ENCODE measurements at regions not wholly inside any gene's neighbourhood (a gene's known extent, or its start where the extent isn't known, plus 50 kb on each side); places are given as distances from the start of the nearest gene placed in this dataset.
"Not testable (repeated sequence)": the region's sequence is repeated elsewhere in the genome, so short reads cannot be mapped to it uniquely, and the experiment has no call there.

GRCh38 chr10:33776419-33777070 lies 442.1 kb upstream of the NRP1 start:
- no peak for DNase-seq

- DNase-seq: no peak
Measured at GRCh38 chr10:33774857-33775256, 440.4 kb upstream of the NRP1 start.

GRCh38 chr10:33773886-33774480 lies 439.5 kb upstream of the NRP1 start:
- DNase-seq: no peak

- DNase-seq: no peak
Measured at GRCh38 chr10:33773253-33773573, 438.7 kb upstream of the NRP1 start.

DNA sequence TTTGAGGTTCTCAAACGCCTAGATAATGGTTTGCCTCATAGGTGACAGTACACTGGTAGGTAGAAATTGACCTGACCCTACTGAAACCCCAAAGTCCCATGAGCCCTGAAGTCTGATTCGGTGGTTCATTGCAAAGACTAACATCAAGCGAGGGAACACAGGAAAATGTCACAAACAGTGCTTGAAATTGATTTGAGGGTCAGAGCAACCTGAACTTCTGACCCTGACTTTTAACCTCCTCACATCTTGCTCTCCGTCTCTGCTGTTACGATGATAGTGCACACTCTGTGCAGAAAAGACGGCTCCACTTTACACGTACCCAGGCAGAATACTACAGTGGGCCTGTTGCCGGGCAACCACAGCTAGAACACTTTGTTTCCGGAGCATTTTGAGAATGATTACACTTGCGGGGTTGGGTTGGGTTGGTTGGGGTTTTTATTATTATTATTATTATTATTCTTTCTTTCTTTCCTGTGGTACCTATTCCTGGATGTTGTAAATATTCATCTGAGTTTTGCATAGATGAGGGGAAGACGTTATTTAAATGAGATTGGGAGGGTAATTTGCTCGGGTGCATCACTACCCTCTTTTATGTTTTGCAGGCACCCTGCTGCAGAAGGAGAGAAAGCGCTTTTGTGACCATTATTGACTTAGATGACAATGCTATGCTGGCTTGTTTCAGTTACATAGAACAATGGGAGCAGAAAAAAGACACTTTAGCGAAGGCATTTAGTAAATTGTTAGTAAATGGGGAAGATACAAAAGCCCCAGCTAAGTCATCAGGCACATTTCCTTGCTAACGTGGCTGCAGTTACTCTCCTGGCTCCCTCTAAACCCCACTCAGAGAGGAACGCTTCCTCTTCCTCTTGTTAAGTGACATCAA lies 438.1 kb upstream of the NRP1 start:
- DNase-seq: no peak

GRCh38 chr10:33771856-33772255 lies 437.4 kb upstream of the NRP1 start:
- DNase-seq: not testable (repeated sequence)

- no peak for DNase-seq
Measured at GRCh38 chr10:33764694-33765185, 430.3 kb upstream of the NRP1 start.

- no peak for DNase-seq
Measured at GRCh38 chr10:33760056-33760943, 425.8 kb upstream of the NRP1 start.

- DNase-seq: no peak
Measured at GRCh38 chr10:33759191-33759590, 424.7 kb upstream of the NRP1 start.

GRCh38 chr10:33758299-33758698 lies 423.8 kb upstream of the NRP1 start:
- DNase-seq: no peak

DNA sequence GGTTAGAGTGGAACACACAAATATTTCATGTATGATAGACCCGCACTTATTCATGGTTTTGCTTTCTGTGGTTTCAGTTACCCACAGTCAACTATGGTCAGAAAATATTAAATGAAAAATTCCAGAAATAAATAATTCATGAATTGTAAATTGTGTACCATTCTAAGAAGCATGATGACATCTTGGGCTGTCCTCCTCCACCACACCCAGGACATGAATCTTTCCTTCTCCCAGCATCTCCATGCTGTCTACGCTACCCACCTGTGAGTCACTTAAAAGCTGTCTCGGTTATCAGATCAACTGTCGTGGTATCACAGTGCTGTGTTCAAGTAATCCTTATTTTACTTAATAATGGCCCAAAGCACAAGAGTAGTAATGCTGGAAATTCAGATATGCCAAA lies 419.6 kb upstream of the NRP1 start:
- no peak for DNase-seq

DNA sequence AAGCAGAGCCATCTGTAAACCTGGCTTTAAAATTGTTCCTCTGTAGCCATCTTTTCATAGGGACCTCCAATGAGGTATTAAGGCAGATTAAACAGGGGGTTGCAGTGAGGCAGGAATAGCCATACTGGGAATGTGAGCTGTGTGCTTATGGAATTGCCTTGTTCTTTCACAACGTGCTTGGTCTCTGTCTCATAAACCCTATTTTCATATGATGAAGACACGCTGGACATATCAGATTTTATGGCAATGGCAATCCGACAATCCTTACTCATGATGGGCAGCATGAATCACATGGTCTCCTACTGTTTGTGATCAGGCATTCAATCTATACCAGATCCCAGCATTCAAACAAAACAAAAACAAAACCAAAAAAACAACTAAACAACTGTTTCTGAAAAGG lies 418.9 kb upstream of the NRP1 start:
- no peak for DNase-seq

GRCh38 chr10:33749790-33750189 lies 415.3 kb upstream of the NRP1 start:
- no peak for DNase-seq

DNA sequence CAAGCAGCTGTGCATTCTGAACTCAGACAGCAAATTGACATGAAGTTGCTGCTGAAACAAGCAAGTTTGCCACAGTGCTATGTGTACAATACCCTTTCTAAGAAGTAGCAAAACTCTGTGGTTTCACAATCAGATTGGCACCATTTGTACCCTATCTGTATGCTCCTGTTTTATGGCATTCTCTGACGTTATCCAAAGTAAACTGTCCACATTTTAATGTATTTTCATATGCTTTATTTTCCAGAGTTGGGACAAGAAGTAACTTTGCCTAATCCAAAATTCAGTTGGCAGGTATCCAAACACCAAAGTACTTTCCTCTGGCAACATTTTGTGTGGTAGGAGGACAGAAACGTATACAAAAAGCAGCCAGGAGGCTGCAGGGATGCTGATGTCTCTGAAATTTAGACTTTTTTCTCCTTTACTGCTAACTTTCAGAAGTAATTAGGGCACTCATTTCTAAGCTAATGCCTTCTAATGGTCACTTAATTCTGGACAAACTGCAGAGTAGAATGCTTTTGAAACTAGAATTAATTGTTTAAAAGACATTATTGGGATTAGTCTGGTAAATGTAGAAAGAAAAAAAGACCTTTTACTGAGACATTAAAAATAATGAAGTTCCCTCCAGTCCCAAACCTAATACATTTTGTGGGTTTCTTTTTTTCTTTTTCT lies 414.7 kb upstream of the NRP1 start:
- no peak for DNase-seq

- DNase-seq: no peak
Measured at GRCh38 chr10:33746836-33747268, 412.4 kb upstream of the NRP1 start.

GRCh38 chr10:33746186-33746585 lies 411.7 kb upstream of the NRP1 start:
- no peak for DNase-seq

DNA sequence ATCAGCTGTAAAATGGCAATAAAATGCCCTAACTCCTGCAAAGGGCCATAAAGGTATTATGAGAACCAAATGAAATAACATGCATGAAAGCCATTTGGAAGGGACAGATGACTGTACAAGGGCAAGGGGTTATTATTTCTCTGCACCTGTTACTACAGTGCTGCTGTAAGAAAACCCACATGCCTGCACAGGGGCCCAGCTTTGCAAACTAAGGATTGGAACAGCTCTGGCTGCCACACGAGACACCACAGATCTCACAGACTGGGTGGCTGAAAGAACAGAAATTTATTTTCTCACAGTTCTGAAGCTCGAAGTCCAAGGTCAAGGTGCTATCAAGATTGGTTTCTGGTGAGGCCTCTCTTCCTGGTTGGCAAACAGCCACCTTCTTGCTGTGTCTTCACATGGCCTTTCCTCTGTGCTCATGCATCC lies 409.0 kb upstream of the NRP1 start:
- no peak for DNase-seq

DNA sequence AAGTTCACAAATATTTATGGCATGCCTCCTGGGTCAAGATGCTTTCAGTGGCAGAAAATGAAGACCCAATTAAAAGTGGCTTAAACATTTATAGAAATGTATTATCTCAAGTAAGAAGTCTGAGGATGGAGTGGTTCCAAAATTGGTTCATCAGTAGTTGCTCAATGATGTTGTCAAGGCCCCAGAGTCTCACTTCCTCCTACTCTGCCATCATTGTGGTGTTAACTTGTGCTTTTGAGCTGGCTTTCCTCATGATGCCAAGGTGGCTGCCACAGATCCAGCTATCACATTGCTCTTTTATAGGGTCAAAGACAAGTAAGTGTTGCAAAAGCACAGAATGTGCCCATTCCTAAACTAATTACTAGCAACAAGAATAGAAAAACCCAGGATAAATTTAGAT lies 404.6 kb upstream of the NRP1 start:
- no peak for DNase-seq

DNA sequence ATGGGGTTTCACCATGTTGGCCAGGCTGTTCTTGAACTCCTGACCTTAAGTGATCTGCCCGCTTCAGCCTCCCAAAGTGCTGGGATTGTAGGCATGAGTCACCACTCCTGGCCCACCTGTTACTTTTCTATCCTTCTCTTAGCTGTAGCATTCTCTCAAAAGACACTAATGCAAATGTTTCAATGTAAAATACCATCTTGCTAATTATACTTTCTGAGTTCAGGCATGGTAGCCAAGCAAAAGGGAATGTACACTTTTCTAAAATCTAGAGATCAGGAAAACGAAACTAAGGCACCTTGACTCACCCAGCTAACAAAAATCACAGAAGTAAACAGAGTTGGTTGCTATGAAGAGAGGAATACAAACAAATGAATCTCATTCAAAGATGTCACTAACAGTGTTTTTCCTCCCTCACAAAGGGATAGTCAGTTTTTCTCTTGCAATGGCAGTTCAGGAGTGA lies 401.0 kb upstream of the NRP1 start:
- no peak for DNase-seq

- no peak for DNase-seq
Measured at GRCh38 chr10:33734393-33735155, 400.1 kb upstream of the NRP1 start.

DNA sequence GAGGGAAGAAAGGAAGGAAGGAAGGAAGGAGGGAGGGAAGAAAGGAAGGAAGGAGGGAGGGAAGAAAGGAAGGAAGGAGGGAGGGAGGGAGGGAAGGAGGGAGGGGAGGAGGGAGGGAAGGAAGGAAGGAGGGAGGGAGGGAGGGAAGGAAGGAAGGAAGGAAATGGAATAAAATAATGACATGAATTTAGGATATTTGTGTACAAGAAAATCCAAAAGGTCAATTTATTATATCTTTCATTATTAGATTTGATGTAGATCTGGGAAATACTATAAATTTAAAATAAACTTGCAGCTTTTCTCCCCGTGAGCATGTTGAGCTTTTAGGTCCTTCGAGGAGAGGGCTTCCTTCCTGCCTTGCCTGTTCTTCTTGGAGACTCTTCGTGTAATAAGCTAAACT lies 398.6 kb upstream of the NRP1 start:
- no peak for DNase-seq

Measured in stimulated activated CD4-positive, alpha-beta T cell treated with anti-CD3 and anti-CD28 coated beads, Interleukin-1b, Interleukin-23, amount 100 ng/mL, for 48 hours (primary cell).